Vagina (tissue), 2 donors: ENCODE measurements at regions not wholly inside any gene's neighbourhood (a gene's known extent, or its start where the extent isn't known, plus 50 kb on each side); places are given as distances from the start of the nearest gene placed in this dataset.

Source experiments
- DNase-seq, 2 donors: peaks; one replicate each; pipeline ENCODE4 v3.0.0-alpha.2; 2017; ENCODE audit errors: extremely low spot score in 2 of 2
- H3K27ac ChIP-seq: fragments of 200-600 bp; sonication (generic); one replicate; pipeline ENCODE4 v1.5.1; 2019
- H3K27me3 ChIP-seq: fragments of 200-600 bp; sonication (generic); one replicate; pipeline ENCODE4 v1.5.1; 2019
- H3K36me3 ChIP-seq, 2 donors: fragments of 200-600 bp; sonication (generic); one replicate each; pipeline ENCODE4 v1.5.1; 2017 to 2019
- H3K4me1 ChIP-seq: fragments of 200-600 bp; sonication (generic); one replicate; pipeline ENCODE4 v1.5.1; 2019
- H3K4me3 ChIP-seq, 2 donors: fragments of 200-600 bp; sonication (generic); 1 replicate in 1 of 2; 2 replicates in 1 of 2; pipeline ENCODE4 v1.5.1; 2016 to 2019
- H3K9me3 ChIP-seq: fragments of 200-600 bp; sonication (generic); one replicate; pipeline ENCODE4 v1.5.1; 2019
- CTCF ChIP-seq, 3 experiments: fragments of 450-650 bp in 2 of 3; fragments of 200-600 bp in 1 of 3; sonication (generic) in 1 of 3; IDR thresholded peaks; one replicate each; pipeline ENCODE4 v1.5.1; 2017 to 2019; ENCODE audit warnings: antibody characterized with exemption in 3 of 3, mild to moderate bottlenecking in 2 of 3, moderate library complexity in 2 of 3
- POLR2A ChIP-seq, 2 donors: fragments of 450-650 bp; IDR thresholded peaks; one replicate each; pipeline ENCODE4 v1.6.1; 2017; ENCODE audit warnings: antibody characterized with exemption in 2 of 2, mild to moderate bottlenecking in 2 of 2, moderate library complexity in 2 of 2
- POLR2AphosphoS5 ChIP-seq, 2 donors: sonication (generic); formaldehyde crosslinking; IDR thresholded peaks; one replicate each; pipeline ENCODE4 v1.9.0; 2017; ENCODE audit warnings: antibody characterized with exemption in 2 of 2, mild to moderate bottlenecking in 2 of 2, low read depth in 1 of 2; ENCODE audit not compliant: insufficient read depth in 1 of 2
- intact Hi-C: fragments of 100-400 bp; cut with DNase I; formaldehyde crosslinking; loops from one replicate; pipeline ENCODE4 v1.15.1; 2023

- intact Hi-C loops: loop anchor here (10.0 kb wide), 1 partner anchor 1045 kb away; no protein-coding TSS in a partner anchor
- H3K27me3 ChIP-seq: no peaks in the 10 kb centered on the region
- no peak for DNase-seq
- no peaks in the 10 kb centered on the region for H3K9me3 ChIP-seq
- no peak overlapping the region for H3K27ac ChIP-seq
- H3K4me3 ChIP-seq: no peak overlapping the region
- no peaks in the 10 kb centered on the region for H3K36me3 ChIP-seq
- TF ChIP-seq CTCF (IDR thresholded peaks at IDR 0.05) (no peak), POLR2AphosphoS5 (IDR thresholded peaks at IDR 0.05; ENCODE audit: insufficient read depth in 1 of 2, low read depth in 1 of 2) (no peak), POLR2A (IDR thresholded peaks at IDR 0.05) (no peak)
- no peaks in the 10 kb centered on the region for H3K4me1 ChIP-seq
Measured at GRCh38 chr18:38539856-38540255, 974.3 kb upstream of the CELF4 start.

GRCh38 chr18:38539371-38539770 is 973.8 kb upstream of the CELF4 start:
- TF ChIP-seq CTCF (IDR thresholded peaks at IDR 0.05): no peak
- no peak for TF ChIP-seq POLR2AphosphoS5 (IDR thresholded peaks at IDR 0.05; ENCODE audit: insufficient read depth in 1 of 2, low read depth in 1 of 2)
- no peak for TF ChIP-seq POLR2A (IDR thresholded peaks at IDR 0.05)
- Histone ChIP-seq H3K27me3 (no peaks in the 10 kb centered on the region), H3K36me3 (no peaks in the 10 kb centered on the region), H3K4me3 (no peak overlapping the region), H3K4me1 (no peaks in the 10 kb centered on the region), H3K9me3 (no peaks in the 10 kb centered on the region), H3K27ac (no peak overlapping the region)
- intact Hi-C loops: loop anchor here (10.0 kb wide), 1 partner anchor 1045 kb away; no protein-coding TSS in a partner anchor
- no peak for DNase-seq

- Histone ChIP-seq H3K27ac (no peak overlapping the region), H3K4me1 (no peaks in the 10 kb centered on the region), H3K9me3 (no peaks in the 10 kb centered on the region), H3K36me3 (no peaks in the 10 kb centered on the region), H3K4me3 (no peak overlapping the region), H3K27me3 (no peaks in the 10 kb centered on the region)
- intact Hi-C loops: loop anchor here (10.0 kb wide), 1 partner anchor 1039 kb away; no protein-coding TSS in a partner anchor
- DNase-seq: no peak
- no peak for TF ChIP-seq POLR2A (IDR thresholded peaks at IDR 0.05)
- no peak for TF ChIP-seq POLR2AphosphoS5 (IDR thresholded peaks at IDR 0.05; ENCODE audit: insufficient read depth in 1 of 2, low read depth in 1 of 2)
- TF ChIP-seq CTCF (IDR thresholded peaks at IDR 0.05): no peak
Measured at GRCh38 chr18:38534073-38534472, 968.5 kb upstream of the CELF4 start.

- H3K4me3 ChIP-seq: no peak overlapping the region
- no peak for DNase-seq
- H3K27me3 ChIP-seq: no peaks in the 10 kb centered on the region
- no peaks in the 10 kb centered on the region for H3K4me1 ChIP-seq
- intact Hi-C loops: no loop called here
- H3K27ac ChIP-seq: no peak overlapping the region
- no peaks in the 10 kb centered on the region for H3K36me3 ChIP-seq
- H3K9me3 ChIP-seq: no peaks in the 10 kb centered on the region
- TF ChIP-seq POLR2A (IDR thresholded peaks at IDR 0.05) (no peak), POLR2AphosphoS5 (IDR thresholded peaks at IDR 0.05; ENCODE audit: insufficient read depth in 1 of 2, low read depth in 1 of 2) (no peak), CTCF (IDR thresholded peaks at IDR 0.05) (no peak)
Measured at GRCh38 chr18:38526922-38527321, 961.3 kb upstream of the CELF4 start.

GRCh38 chr18:38525039-38525438 is 959.4 kb upstream of the CELF4 start:
- H3K27me3 ChIP-seq: no peaks in the 10 kb centered on the region
- TF ChIP-seq POLR2A (IDR thresholded peaks at IDR 0.05) (no peak), CTCF (IDR thresholded peaks at IDR 0.05) (no peak), POLR2AphosphoS5 (IDR thresholded peaks at IDR 0.05; ENCODE audit: insufficient read depth in 1 of 2, low read depth in 1 of 2) (no peak)
- no peak overlapping the region for H3K27ac ChIP-seq
- no peaks in the 10 kb centered on the region for H3K4me1 ChIP-seq
- H3K4me3 ChIP-seq: no peak overlapping the region
- no peak for DNase-seq
- H3K36me3 ChIP-seq: no peaks in the 10 kb centered on the region
- intact Hi-C loops: no loop called here
- no peaks in the 10 kb centered on the region for H3K9me3 ChIP-seq
